ENCODE measurements at regions not wholly inside any gene's neighbourhood (a gene's known extent, or its start where the extent isn't known, plus 50 kb on each side); places are given as distances from the start of the nearest gene placed in this dataset.

DNA sequence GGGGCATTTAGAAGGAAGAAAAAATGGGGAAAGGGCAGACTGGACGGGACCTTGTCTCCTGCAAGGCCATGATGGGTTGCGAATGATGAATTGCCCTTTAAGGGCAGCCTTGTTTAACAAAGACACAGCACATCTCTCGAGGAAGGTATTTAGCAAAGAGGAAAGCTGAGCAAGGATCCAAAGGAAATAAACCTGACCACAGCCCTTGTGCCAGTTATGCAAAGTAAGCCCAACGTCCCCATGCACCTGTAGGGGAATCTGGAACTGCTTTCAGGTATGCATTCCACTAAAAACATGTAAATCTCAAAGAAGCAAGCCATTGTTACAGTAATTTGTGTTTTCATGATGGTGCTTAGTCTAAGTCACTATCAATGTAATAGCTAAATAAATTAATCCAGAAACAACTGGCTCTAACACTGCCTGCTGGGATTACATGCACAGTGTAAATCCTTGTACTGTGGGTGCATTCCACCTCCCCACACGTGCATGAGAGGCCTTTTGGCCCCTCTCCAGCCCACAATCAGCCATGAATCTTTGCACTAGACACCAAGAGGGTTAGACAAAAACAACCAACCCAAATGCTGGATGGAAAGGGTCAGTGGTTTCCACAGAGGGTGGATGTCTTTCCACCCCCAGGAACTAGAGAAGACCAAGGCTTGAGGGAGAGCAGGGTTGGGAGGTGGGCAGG, 228.8 kb upstream of the KAZN start:
- H3K27me3 ChIP-seq = no peaks in the 10 kb centered on the region
- in situ Hi-C loops (cut with MboI; ENCODE audit: low pct_ligation_motif_present in 1 of 4, low pct_unique_long_range_greater_than_20kb in 1 of 4, low sequenced_read_pairs in 3 of 4) (no loop called here), intact Hi-C loops (cut with DNase I; ENCODE audit: low total_unique reads) (no loop called here)
- DNase-seq = no peak
- no peaks in the 10 kb centered on the region for H3K36me3 ChIP-seq
- H3K4me3 ChIP-seq = no peak overlapping the region
- no peaks in the 10 kb centered on the region for H3K9me3 ChIP-seq
- TF ChIP-seq EP300 (IDR thresholded peaks at IDR 0.05; ENCODE audit: low read depth) (no peak), POLR2A (IDR thresholded peaks at IDR 0.05) (no peak), POLR2AphosphoS5 (IDR thresholded peaks at IDR 0.05) (no peak)
- TF ChIP-seq, protein P1, sequence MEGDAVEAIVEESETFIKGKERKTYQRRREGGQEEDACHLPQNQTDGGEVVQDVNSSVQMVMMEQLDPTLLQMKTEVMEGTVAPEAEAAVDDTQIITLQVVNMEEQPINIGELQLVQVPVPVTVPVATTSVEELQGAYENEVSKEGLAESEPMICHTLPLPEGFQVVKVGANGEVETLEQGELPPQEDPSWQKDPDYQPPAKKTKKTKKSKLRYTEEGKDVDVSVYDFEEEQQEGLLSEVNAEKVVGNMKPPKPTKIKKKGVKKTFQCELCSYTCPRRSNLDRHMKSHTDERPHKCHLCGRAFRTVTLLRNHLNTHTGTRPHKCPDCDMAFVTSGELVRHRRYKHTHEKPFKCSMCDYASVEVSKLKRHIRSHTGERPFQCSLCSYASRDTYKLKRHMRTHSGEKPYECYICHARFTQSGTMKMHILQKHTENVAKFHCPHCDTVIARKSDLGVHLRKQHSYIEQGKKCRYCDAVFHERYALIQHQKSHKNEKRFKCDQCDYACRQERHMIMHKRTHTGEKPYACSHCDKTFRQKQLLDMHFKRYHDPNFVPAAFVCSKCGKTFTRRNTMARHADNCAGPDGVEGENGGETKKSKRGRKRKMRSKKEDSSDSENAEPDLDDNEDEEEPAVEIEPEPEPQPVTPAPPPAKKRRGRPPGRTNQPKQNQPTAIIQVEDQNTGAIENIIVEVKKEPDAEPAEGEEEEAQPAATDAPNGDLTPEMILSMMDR (IDR thresholded peaks at IDR 0.05) = no peak
- H3K27ac ChIP-seq = no peak overlapping the region
- 37 to 73% methylated on average over 3 to 5 of the region's 5 CpGs for WGBS, 2 donors (ENCODE audit: low coverage in 1 of 2)
- H3K4me1 ChIP-seq = peaks cover 0 to 7% (median 2%) of the 10 kb centered on the region in 4 donors

DNA sequence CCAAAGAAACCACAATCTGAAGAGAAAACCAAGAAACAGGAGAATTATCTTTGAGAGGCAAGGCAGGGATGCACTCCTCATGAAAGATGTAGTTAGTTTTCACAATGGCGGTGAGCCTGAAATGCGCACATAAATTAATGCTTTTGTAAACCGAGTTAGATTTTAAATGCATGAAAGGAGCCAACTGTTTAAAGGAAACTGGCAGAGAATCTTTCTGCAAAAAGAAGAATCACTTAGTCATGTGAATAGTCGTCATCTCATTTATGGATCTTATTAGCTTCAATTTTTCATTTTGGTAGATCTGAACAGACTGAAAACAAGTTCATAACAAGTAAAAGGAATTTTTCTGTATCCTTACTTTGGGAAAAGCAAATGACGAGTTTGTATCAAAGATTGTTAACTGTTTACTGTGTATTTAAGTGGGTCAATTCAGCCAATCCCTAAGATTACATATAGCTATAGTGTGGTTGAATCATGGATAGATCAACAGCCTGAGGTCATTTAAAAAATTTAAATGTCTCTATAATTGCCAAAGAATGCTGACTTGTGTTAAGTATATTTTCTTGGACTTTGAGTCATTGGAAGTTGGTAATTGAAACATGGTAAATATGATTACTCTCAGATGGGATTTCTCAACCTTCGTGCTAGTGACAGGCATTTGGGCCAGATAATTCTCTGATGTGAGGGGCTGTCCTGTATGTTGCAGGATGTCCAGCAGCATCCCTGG, 226.6 kb upstream of the KAZN start:
- H3K4me3 ChIP-seq = no peak overlapping the region
- H3K27ac ChIP-seq = no peak overlapping the region
- H3K4me1 ChIP-seq = peaks cover 0 to 3% (median 0%) of the 10 kb centered on the region in 4 donors
- TF ChIP-seq, protein P1 (IDR thresholded peaks at IDR 0.05) = no peak
- TF ChIP-seq POLR2A (IDR thresholded peaks at IDR 0.05) = no peak
- TF ChIP-seq POLR2AphosphoS5 (IDR thresholded peaks at IDR 0.05) = no peak
- TF ChIP-seq EP300 (IDR thresholded peaks at IDR 0.05; ENCODE audit: low read depth) = no peak
- no peak for DNase-seq
- no peaks in the 10 kb centered on the region for H3K36me3 ChIP-seq
- H3K9me3 ChIP-seq = no peaks in the 10 kb centered on the region
- H3K27me3 ChIP-seq = no peaks in the 10 kb centered on the region
- intact Hi-C loops (cut with DNase I; ENCODE audit: low total_unique reads) = no loop called here
- in situ Hi-C loops (cut with MboI; ENCODE audit: low pct_ligation_motif_present in 1 of 4, low pct_unique_long_range_greater_than_20kb in 1 of 4, low sequenced_read_pairs in 3 of 4) = no loop called here
- 63% methylated on average over 4 to 6 of the region's 6 CpGs for WGBS, 2 donors (ENCODE audit: low coverage in 1 of 2)

DNA sequence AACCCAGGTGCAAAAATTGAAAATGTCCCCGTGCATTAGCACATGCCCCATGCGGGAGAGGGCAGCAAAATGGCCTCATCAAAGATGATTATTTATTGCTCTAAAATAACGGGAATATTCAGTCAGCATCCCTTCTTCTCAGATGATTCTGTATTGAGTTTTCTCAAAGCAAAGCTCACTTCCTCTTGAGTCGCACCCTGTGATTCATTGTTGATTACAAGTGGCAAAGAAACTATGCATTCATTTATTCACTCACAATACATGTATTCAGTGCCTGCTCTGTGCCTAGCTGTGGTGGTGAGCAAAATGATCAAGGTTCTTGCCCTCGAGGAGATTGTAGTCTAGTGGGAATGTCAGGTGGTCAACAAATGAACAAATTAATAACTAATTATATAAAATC, 226.0 kb upstream of the KAZN start:
- H3K27me3 ChIP-seq = no peaks in the 10 kb centered on the region
- in situ Hi-C loops (cut with MboI; ENCODE audit: low pct_ligation_motif_present in 1 of 4, low pct_unique_long_range_greater_than_20kb in 1 of 4, low sequenced_read_pairs in 3 of 4) (no loop called here), intact Hi-C loops (cut with DNase I; ENCODE audit: low total_unique reads) (no loop called here)
- no peak overlapping the region for H3K27ac ChIP-seq
- no peak overlapping the region for H3K4me3 ChIP-seq
- TF ChIP-seq, protein P1 (IDR thresholded peaks at IDR 0.05) = no peak
- TF ChIP-seq EP300 (IDR thresholded peaks at IDR 0.05; ENCODE audit: low read depth) (no peak), POLR2AphosphoS5 (IDR thresholded peaks at IDR 0.05) (no peak), POLR2A (IDR thresholded peaks at IDR 0.05) (no peak)
- H3K4me1 ChIP-seq = peaks cover 0 to 3% (median 0%) of the 10 kb centered on the region in 4 donors
- H3K36me3 ChIP-seq = no peaks in the 10 kb centered on the region
- WGBS, 2 donors (ENCODE audit: low coverage in 1 of 2) = 69 to 79% methylated on average over 3 to 5 of the region's 5 CpGs
- no peaks in the 10 kb centered on the region for H3K9me3 ChIP-seq
- no peak for DNase-seq

DNA sequence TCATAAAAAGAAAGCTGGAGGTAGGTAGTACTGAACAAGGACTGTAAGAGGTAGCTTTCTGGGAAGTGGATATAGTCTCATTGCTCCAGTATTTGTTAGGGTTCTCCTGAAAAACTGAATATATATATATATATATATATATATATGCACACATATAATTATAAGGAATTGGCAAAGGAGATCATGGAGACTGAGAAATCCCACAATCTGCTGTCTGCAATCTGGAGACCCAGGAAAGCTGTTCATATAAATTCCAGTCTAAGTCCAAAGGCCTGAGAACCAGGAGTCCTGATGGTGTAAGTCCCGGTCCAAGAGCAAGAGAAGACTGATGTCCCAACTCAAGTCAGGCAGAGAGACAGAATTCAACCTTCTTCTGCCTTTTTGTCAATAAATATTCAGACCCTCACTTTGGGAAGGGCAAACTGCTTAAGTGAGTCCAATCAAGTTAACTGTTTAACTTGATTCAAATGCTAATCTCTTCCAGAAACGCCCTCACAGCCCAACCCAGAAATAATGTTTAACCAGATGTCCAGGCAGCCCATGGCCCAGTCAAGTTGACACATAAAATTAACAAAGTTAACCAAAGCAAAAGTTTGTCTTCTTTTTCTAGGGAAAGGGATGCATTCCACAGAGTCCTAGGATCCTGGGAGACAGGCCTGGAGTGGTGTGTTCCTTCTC, 225.3 kb upstream of the KAZN start:
- no peak overlapping the region for H3K4me3 ChIP-seq
- TF ChIP-seq, protein P1 (IDR thresholded peaks at IDR 0.05) = no peak
- TF ChIP-seq POLR2AphosphoS5 (IDR thresholded peaks at IDR 0.05) = no peak
- TF ChIP-seq EP300 (IDR thresholded peaks at IDR 0.05; ENCODE audit: low read depth) = no peak
- TF ChIP-seq POLR2A (IDR thresholded peaks at IDR 0.05) = no peak
- in situ Hi-C loops (cut with MboI; ENCODE audit: low pct_ligation_motif_present in 1 of 4, low pct_unique_long_range_greater_than_20kb in 1 of 4, low sequenced_read_pairs in 3 of 4) (no loop called here), intact Hi-C loops (cut with DNase I; ENCODE audit: low total_unique reads) (no loop called here)
- H3K36me3 ChIP-seq = no peaks in the 10 kb centered on the region
- H3K4me1 ChIP-seq = peaks cover 0 to 3% (median 0%) of the 10 kb centered on the region in 4 donors
- H3K27me3 ChIP-seq = no peaks in the 10 kb centered on the region
- H3K9me3 ChIP-seq = no peaks in the 10 kb centered on the region
- 47% methylated on average over 2 of the region's 2 CpGs; no CpG with 5 or more reads in 1 of the 2 donors for WGBS, 2 donors (ENCODE audit: low coverage in 1 of 2)
- DNase-seq = no peak
- no peak overlapping the region for H3K27ac ChIP-seq
